SK-N-MC (cell line): ENCODE measurements at regions not wholly inside any gene's neighbourhood (a gene's known extent, or its start where the extent isn't known, plus 50 kb on each side); places are given as distances from the start of the nearest gene placed in this dataset.

Experiments used
- EZH2 ChIP-seq: fragments of 200-600 bp; sonication (generic); IDR thresholded peaks from one replicate; pipeline ENCODE4 v1.6.1; 2017; ENCODE audit warnings: antibody characterized with exemption
- POLR2AphosphoS5 ChIP-seq: IDR thresholded peaks from 2 replicates; pipeline ENCODE4 v1.6.1; 2012; ENCODE audit warnings: mild to moderate bottlenecking, low read depth, low read length, borderline replicate concordance

DNA sequence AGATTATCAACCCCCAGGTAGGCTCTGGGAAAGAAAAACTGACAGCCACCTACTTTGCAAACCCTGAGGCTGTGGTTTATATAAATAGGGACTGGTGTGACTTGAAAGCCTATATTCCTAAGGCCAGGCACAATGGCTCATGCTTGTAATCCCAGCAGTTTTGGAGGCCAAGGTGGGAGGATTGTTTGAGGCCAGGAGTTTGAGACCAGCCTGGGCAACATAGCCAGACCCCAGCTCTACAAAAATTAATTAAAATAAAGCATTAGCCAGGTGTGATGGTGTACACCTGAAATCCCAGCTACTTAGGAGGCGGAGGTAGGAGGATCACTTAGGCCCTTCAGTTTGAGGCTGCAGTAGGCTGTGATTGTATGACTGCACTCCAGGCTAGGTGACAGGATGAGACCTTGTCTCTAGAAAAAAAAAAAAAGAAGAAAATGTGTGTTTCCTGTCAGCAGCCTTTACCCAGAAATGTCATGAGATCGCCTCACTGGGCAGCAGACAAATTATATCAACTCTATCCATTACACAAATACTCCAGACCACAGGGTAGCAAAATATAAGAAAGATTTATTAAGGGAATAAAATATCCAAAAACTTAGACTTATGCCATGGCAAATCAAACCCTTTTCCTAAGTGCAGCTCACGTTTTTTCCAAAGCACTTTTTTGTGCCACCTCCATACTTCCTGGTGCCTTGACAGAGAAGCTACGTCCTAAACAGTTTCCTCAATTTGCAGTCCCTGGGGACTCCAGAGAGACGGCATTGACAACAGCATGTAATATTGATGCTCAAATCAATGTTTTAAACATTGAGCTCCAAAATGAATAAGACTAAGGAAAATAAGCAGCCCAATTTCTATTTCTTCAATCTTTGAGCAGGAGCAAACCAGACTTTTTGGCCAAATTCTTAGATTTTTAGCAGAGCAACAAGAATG lies 190.8 kb upstream of the NDUFV2 start:
- TF ChIP-seq EZH2 = no peak
- TF ChIP-seq POLR2AphosphoS5 = no peak
